Caco-2 (cell line): ENCODE measurements at regions not wholly inside any gene's neighbourhood (a gene's known extent, or its start where the extent isn't known, plus 50 kb on each side); places are given as distances from the start of the nearest gene placed in this dataset.

Source experiments
- BruUV-seq: library from RNA; stranded (reverse); fragments of 400-500 nt; replicated peaks from 2 replicates; lab custom pipeline; 2021; lab: Mats Ljungman, UMichigan
- CTCF ChIA-PET: fragments of 300-600 bp; sonication (Branson Sonifier 250); formaldehyde crosslinking; loops from one replicate; lab custom pipeline; 2022; ENCODE audit warnings: antibody characterized with exemption; lab: Charles Lee
- POLR2A ChIA-PET: fragments of 300-600 bp; sonication (Branson Sonifier 250); formaldehyde crosslinking; loops from one replicate; lab custom pipeline; 2022; ENCODE audit warnings: antibody characterized with exemption; lab: Charles Lee
- DNase-seq, 2 experiments: peaks; one replicate each; pipeline versions ENCODE4 v3.0.0 to v3.0.0-alpha.2; 2020 to 2022
- H3K27me3 ChIP-seq: replicated peaks from 2 replicates; pipeline ENCODE4 v1.6.0; 2011; ENCODE audit warnings: low read length; ENCODE audit not compliant: control insufficient read depth, insufficient read depth
- H3K36me3 ChIP-seq: 2 replicates; pipeline ENCODE4 v1.5.1; 2011; ENCODE audit warnings: low read length; ENCODE audit not compliant: control insufficient read depth, insufficient read depth
- H3K4me1 ChIP-seq: fragments of 250-450 bp; sonication (Bioruptor Pico); 2 replicates; pipeline ENCODE4 v1.5.1; 2020; ENCODE audit warnings: mild to moderate bottlenecking
- H3K4me3 ChIP-seq: 2 replicates; pipeline ENCODE4 v1.5.1; 2011; ENCODE audit warnings: low read depth, mild to moderate bottlenecking, control low read depth, low read length
- H3K9me3 ChIP-seq: fragments of 250-450 bp; sonication (Bioruptor Pico); 2 replicates; pipeline ENCODE4 v1.5.1; 2020; ENCODE audit warnings: mild to moderate bottlenecking, moderate library complexity
- H3K27ac Mint-ChIP-seq: one replicate; pipeline ENCODE4 v1.8.0; 2022; ENCODE audit warnings: mixed read lengths; ENCODE audit not compliant: unreplicated experiment
- H3K27me3 Mint-ChIP-seq: one replicate; pipeline ENCODE4 v1.8.0; 2022; ENCODE audit warnings: mixed read lengths; ENCODE audit not compliant: insufficient read depth, unreplicated experiment
- H3K36me3 Mint-ChIP-seq: one replicate; pipeline ENCODE4 v1.8.0; 2022; ENCODE audit warnings: mild to moderate bottlenecking, mixed read lengths; ENCODE audit not compliant: insufficient read depth, unreplicated experiment
- H3K4me1 Mint-ChIP-seq: one replicate; pipeline ENCODE4 v1.8.0; 2022; ENCODE audit warnings: low read depth, mixed read lengths; ENCODE audit not compliant: unreplicated experiment
- H3K4me3 Mint-ChIP-seq: one replicate; pipeline ENCODE4 v1.8.0; 2022; ENCODE audit warnings: mild to moderate bottlenecking, moderate library complexity, mixed read lengths; ENCODE audit not compliant: unreplicated experiment
- H3K9me3 Mint-ChIP-seq: one replicate; pipeline ENCODE4 v1.8.0; 2022; ENCODE audit warnings: mixed read lengths; ENCODE audit not compliant: unreplicated experiment
- intact Hi-C: fragments of 100-400 bp; cut with micrococcal nuclease; formaldehyde crosslinking; loops from one replicate; pipeline ENCODE4 v1.10.0; 2022; ENCODE audit not compliant: unreplicated experiment
- TF ChIP-seq, protein P1 (sequence below), 2 experiments: fragments of 200-600 bp in 1 of 2; IDR thresholded peaks; 1 replicate in 1 of 2; 2 replicates in 1 of 2; pipeline versions ENCODE4 v1.5.1 to v1.8.0; 2011 to 2022; ENCODE audit warnings: antibody characterized with exemption in 1 of 2, control low read depth in 1 of 2, inconsistent platforms in 1 of 2, low read depth in 1 of 2, low read length in 1 of 2, mild to moderate bottlenecking in 1 of 2, moderate library complexity in 1 of 2; ENCODE audit not compliant: insufficient read depth in 1 of 2, severe bottlenecking in 1 of 2, unreplicated experiment in 1 of 2

DNA sequence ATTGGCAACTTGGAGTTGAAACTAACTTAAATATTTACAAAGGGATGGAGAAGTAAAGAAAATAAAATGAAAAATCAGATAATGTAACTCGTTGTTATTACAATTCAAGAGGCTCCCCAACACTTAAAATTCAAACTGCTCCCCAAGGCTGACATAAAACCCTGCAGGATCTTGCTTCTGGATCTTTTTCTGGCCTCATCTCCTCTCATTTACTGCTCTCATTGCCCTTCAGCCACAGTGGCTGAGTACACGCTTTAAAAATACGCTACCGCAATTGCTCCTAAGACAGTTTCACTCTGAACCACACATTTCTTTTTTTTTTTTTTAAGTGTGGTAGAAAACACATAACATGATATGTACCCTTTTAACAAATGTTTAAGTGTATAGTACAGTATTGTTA lies 718.1 kb upstream of the ANO3 start:
- DNase-seq = no peak
- H3K27me3 ChIP-seq = no peaks in the 10 kb centered on the region
- Mint-ChIP-seq H3K4me1 (no peaks in the 10 kb centered on the region), H3K9me3 (no peaks in the 10 kb centered on the region), H3K27me3 (no peaks in the 10 kb centered on the region), H3K4me3 (no peak overlapping the region), H3K27ac (no peak overlapping the region), H3K36me3 (no peaks in the 10 kb centered on the region)
- no TSS peak for BruUV-seq
- TF ChIP-seq, protein P1, sequence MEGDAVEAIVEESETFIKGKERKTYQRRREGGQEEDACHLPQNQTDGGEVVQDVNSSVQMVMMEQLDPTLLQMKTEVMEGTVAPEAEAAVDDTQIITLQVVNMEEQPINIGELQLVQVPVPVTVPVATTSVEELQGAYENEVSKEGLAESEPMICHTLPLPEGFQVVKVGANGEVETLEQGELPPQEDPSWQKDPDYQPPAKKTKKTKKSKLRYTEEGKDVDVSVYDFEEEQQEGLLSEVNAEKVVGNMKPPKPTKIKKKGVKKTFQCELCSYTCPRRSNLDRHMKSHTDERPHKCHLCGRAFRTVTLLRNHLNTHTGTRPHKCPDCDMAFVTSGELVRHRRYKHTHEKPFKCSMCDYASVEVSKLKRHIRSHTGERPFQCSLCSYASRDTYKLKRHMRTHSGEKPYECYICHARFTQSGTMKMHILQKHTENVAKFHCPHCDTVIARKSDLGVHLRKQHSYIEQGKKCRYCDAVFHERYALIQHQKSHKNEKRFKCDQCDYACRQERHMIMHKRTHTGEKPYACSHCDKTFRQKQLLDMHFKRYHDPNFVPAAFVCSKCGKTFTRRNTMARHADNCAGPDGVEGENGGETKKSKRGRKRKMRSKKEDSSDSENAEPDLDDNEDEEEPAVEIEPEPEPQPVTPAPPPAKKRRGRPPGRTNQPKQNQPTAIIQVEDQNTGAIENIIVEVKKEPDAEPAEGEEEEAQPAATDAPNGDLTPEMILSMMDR (IDR thresholded peaks at IDR 0.05; ENCODE audit: insufficient read depth in 1 of 2, low read depth in 1 of 2, low read length in 1 of 2, severe bottlenecking in 1 of 2, unreplicated experiment in 1 of 2) = no peak
- H3K4me1 ChIP-seq = no peaks in the 10 kb centered on the region
- H3K4me3 ChIP-seq = no peak overlapping the region
- intact Hi-C loops = no loop called here
- no peaks in the 10 kb centered on the region for H3K9me3 ChIP-seq
- POLR2A ChIA-PET = no interaction called here
- no peaks in the 10 kb centered on the region for H3K36me3 ChIP-seq
- CTCF ChIA-PET = no interaction called here

- Histone ChIP-seq H3K4me1 (no peaks in the 10 kb centered on the region), H3K4me3 (no peak overlapping the region), H3K36me3 (no peaks in the 10 kb centered on the region), H3K9me3 (no peaks in the 10 kb centered on the region), H3K27me3 (no peaks in the 10 kb centered on the region)
- H3K4me3 Mint-ChIP-seq = no peak overlapping the region
- no peaks in the 10 kb centered on the region for H3K36me3 Mint-ChIP-seq
- no peaks in the 10 kb centered on the region for H3K4me1 Mint-ChIP-seq
- no peak for DNase-seq
- ChIA-PET CTCF (no interaction called here), POLR2A (no interaction called here)
- no TSS peak for BruUV-seq
- no peaks in the 10 kb centered on the region for H3K27me3 Mint-ChIP-seq
- TF ChIP-seq, protein P1 (IDR thresholded peaks at IDR 0.05; ENCODE audit: insufficient read depth in 1 of 2, low read depth in 1 of 2, low read length in 1 of 2, severe bottlenecking in 1 of 2, unreplicated experiment in 1 of 2) = no peak
- intact Hi-C loops = no loop called here
- no peak overlapping the region for H3K27ac Mint-ChIP-seq
- no peaks in the 10 kb centered on the region for H3K9me3 Mint-ChIP-seq
These were observed 716.9 kb upstream of the ANO3 start for GRCh38 chr11:25615069-25615468.

GRCh38 chr11:25615841-25616240 lies 716.1 kb upstream of the ANO3 start:
- DNase-seq = no peak
- Mint-ChIP-seq H3K4me1 (no peaks in the 10 kb centered on the region), H3K36me3 (no peaks in the 10 kb centered on the region), H3K27me3 (no peaks in the 10 kb centered on the region), H3K27ac (no peak overlapping the region), H3K9me3 (no peaks in the 10 kb centered on the region), H3K4me3 (no peak overlapping the region)
- Histone ChIP-seq H3K4me3 (no peak overlapping the region), H3K9me3 (no peaks in the 10 kb centered on the region), H3K36me3 (no peaks in the 10 kb centered on the region), H3K4me1 (no peaks in the 10 kb centered on the region), H3K27me3 (no peaks in the 10 kb centered on the region)
- ChIA-PET POLR2A (no interaction called here), CTCF (no interaction called here)
- intact Hi-C loops = no loop called here
- TF ChIP-seq, protein P1 (IDR thresholded peaks at IDR 0.05; ENCODE audit: insufficient read depth in 1 of 2, low read depth in 1 of 2, low read length in 1 of 2, severe bottlenecking in 1 of 2, unreplicated experiment in 1 of 2) = no peak
- BruUV-seq = no TSS peak
